ENCODE measurements at regions not wholly inside any gene's neighbourhood (a gene's known extent, or its start where the extent isn't known, plus 50 kb on each side); places are given as distances from the start of the nearest gene placed in this dataset.
A peak's percentile ranks its signal among the peaks of the same experiment; 100 is the strongest.
"Not testable (repeated sequence)": the region's sequence is repeated elsewhere in the genome, so short reads cannot be mapped to it uniquely, and the experiment has no call there.

GRCh38 chrX:67436867-67437266, 107.0 kb upstream of the AR start:
- peak overlapping the region; percentile 65 to 67 for H3K27ac ChIP-seq (ENCODE audit: low read depth in 1 of 2, low read length in 2 of 2)
- H3K9me3 ChIP-seq (ENCODE audit: control insufficient read depth in 4 of 4, low read length in 3 of 4): no peaks in the 10 kb centered on the region
- H3K36me3 ChIP-seq (ENCODE audit: control insufficient read depth in 4 of 4, insufficient read depth in 3 of 4, low read depth in 1 of 4, low read length in 3 of 4): no peaks in the 10 kb centered on the region
- no peak overlapping the region for H3K4me3 ChIP-seq (ENCODE audit: low read depth in 1 of 3, low read length in 3 of 3)
- TF ChIP-seq HNF4G (IDR thresholded peaks at IDR 0.05): no peak
- TF ChIP-seq GABPA (IDR thresholded peaks at IDR 0.05 in 1 of 2, conservative IDR thresholded peaks at IDR 0.05 in 1 of 2): no peak
- TF ChIP-seq NR2F2 (IDR thresholded peaks at IDR 0.05): no peak
- TF ChIP-seq HNF4A (conservative IDR thresholded peaks at IDR 0.05): peak in 1 of 2 donors; percentile 4
- TF ChIP-seq RAD21 (IDR thresholded peaks at IDR 0.05): no peak
- TF ChIP-seq FOXA2 (IDR thresholded peaks at IDR 0.05): no peak
- no peak for TF ChIP-seq YY1 (IDR thresholded peaks at IDR 0.05)
- no peak for TF ChIP-seq REST (IDR thresholded peaks at IDR 0.05)
- H3K9ac ChIP-seq (ENCODE audit: low read depth in 1 of 2, low read length in 2 of 2): no peak overlapping the region
- peaks cover 4 to 22% (median 17%) of the 10 kb centered on the region in 4 donors for H3K4me1 ChIP-seq (ENCODE audit: control insufficient read depth in 4 of 4, insufficient read depth in 4 of 4, low read length in 3 of 4)
- DNase-seq (ENCODE audit: low spot score): no peak
- no peaks in the 10 kb centered on the region for H3K27me3 ChIP-seq (ENCODE audit: control insufficient read depth in 4 of 4, insufficient read depth in 4 of 4, low read length in 3 of 4)

- Histone ChIP-seq H3K4me3 (ENCODE audit: low read depth in 1 of 3, low read length in 3 of 3) (no peak overlapping the region), H3K9me3 (ENCODE audit: control insufficient read depth in 4 of 4, low read length in 3 of 4) (no peaks in the 10 kb centered on the region), H3K27ac (ENCODE audit: low read depth in 1 of 2, low read length in 2 of 2) (peak overlapping the region; percentile 66 to 83), H3K36me3 (ENCODE audit: control insufficient read depth in 4 of 4, insufficient read depth in 3 of 4, low read depth in 1 of 4, low read length in 3 of 4) (no peaks in the 10 kb centered on the region), H3K27me3 (ENCODE audit: control insufficient read depth in 4 of 4, insufficient read depth in 4 of 4, low read length in 3 of 4) (no peaks in the 10 kb centered on the region), H3K4me1 (ENCODE audit: control insufficient read depth in 4 of 4, insufficient read depth in 4 of 4, low read length in 3 of 4) (peaks cover 4 to 22% (median 17%) of the 10 kb centered on the region in 4 donors), H3K9ac (ENCODE audit: low read depth in 1 of 2, low read length in 2 of 2) (peak overlapping the region in 1 of 2 donors; percentile 31)
- DNase-seq (ENCODE audit: low spot score): no peak
- TF ChIP-seq JUND (IDR thresholded peaks at IDR 0.05) (peak in 1 of 2 donors; percentile 58), YY1 (IDR thresholded peaks at IDR 0.05) (peak; percentile 29), SP1 (IDR thresholded peaks at IDR 0.05) (peak; percentile 69), FOXA1 (IDR thresholded peaks at IDR 0.05) (peak; percentile 29), ZBTB33 (IDR thresholded peaks at IDR 0.05) (peak; percentile 73), GABPA (IDR thresholded peaks at IDR 0.05 in 1 of 2, conservative IDR thresholded peaks at IDR 0.05 in 1 of 2) (no peak), REST (IDR thresholded peaks at IDR 0.05) (peak; percentile 23), FOXA2 (IDR thresholded peaks at IDR 0.05) (no peak), RAD21 (IDR thresholded peaks at IDR 0.05) (peak; percentile 28 to 45), NR2F2 (IDR thresholded peaks at IDR 0.05) (no peak), MAX (IDR thresholded peaks at IDR 0.05) (peak; percentile 57), ATF3 (IDR thresholded peaks at IDR 0.05) (no peak), HNF4A (conservative IDR thresholded peaks at IDR 0.05) (peak; percentile 86 to 93), RXRA (IDR thresholded peaks at IDR 0.05) (peak; percentile 36 to 84), HNF4G (IDR thresholded peaks at IDR 0.05) (peak; percentile 52), CTCF (IDR thresholded peaks at IDR 0.05; ENCODE audit: low read depth, low read length, missing input control) (no peak), EGR1 (IDR thresholded peaks at IDR 0.05; ENCODE audit: low read depth in 2 of 2) (peak in 1 of 2 donors; percentile 48), TAF1 (conservative IDR thresholded peaks at IDR 0.05) (no peak)
- 40% methylated on average over 3 of the region's 3 CpGs for WGBS
These were observed 106.0 kb upstream of the AR start for GRCh38 chrX:67437821-67438220.

- H3K36me3 ChIP-seq (ENCODE audit: control insufficient read depth in 4 of 4, insufficient read depth in 3 of 4, low read depth in 1 of 4, low read length in 3 of 4); H3K9me3 ChIP-seq (ENCODE audit: control insufficient read depth in 4 of 4, low read length in 3 of 4); H3K27me3 ChIP-seq (ENCODE audit: control insufficient read depth in 4 of 4, insufficient read depth in 4 of 4, low read length in 3 of 4); DNase-seq (ENCODE audit: low spot score); H3K27ac ChIP-seq (ENCODE audit: low read depth in 1 of 2, low read length in 2 of 2); H3K9ac ChIP-seq (ENCODE audit: low read depth in 1 of 2, low read length in 2 of 2); H3K4me1 ChIP-seq (ENCODE audit: control insufficient read depth in 4 of 4, insufficient read depth in 4 of 4, low read length in 3 of 4); H3K4me3 ChIP-seq (ENCODE audit: low read depth in 1 of 3, low read length in 3 of 3): not testable (repeated sequence)
- WGBS: 75% methylated on average over 3 of the region's 3 CpGs
These were observed 68.6 kb upstream of the AR start for GRCh38 chrX:67475259-67475658.
